Sigmoid colon (tissue), 6 donors: ENCODE measurements at regions not wholly inside any gene's neighbourhood (a gene's known extent, or its start where the extent isn't known, plus 50 kb on each side); places are given as distances from the start of the nearest gene placed in this dataset.

Source experiments
- DNase-seq: peaks from one replicate; pipeline ENCODE4 v3.0.0-alpha.2; 2019
- H3K27ac ChIP-seq, 4 donors: fragments of 200-600 bp; sonication (generic); one replicate each; pipeline ENCODE4 v1.5.1; 2016 to 2019; ENCODE audit warnings: mild to moderate bottlenecking in 1 of 4
- H3K27me3 ChIP-seq, 3 donors: fragments of 200-600 bp; sonication (generic); one replicate each; pipeline ENCODE4 v1.5.1; 2019; ENCODE audit warnings: mild to moderate bottlenecking in 1 of 3
- H3K36me3 ChIP-seq, 4 donors: fragments of 200-600 bp; sonication (generic); one replicate each; pipeline ENCODE4 v1.5.1; 2016 to 2019
- H3K4me1 ChIP-seq, 4 donors: fragments of 200-600 bp; sonication (generic); one replicate each; pipeline ENCODE4 v1.5.1; 2017 to 2019
- H3K4me3 ChIP-seq, 4 donors: fragments of 200-600 bp; sonication (generic); one replicate each; pipeline ENCODE4 v1.5.1; 2017 to 2019; ENCODE audit warnings: mild to moderate bottlenecking in 2 of 4, moderate library complexity in 1 of 4
- H3K9me3 ChIP-seq, 4 donors: fragments of 200-600 bp in 3 of 4; sonication (generic) in 3 of 4; one replicate each; pipeline versions ENCODE4 v1.5.1 to v1.6.1; 2013 to 2019
- EP300 ChIP-seq, 4 donors: sonication (generic); formaldehyde crosslinking; IDR thresholded peaks; one replicate each; pipeline ENCODE4 v1.6.1; 2017; ENCODE audit warnings: antibody characterized with exemption in 4 of 4
- POLR2A ChIP-seq, 2 donors: fragments of 450-650 bp; IDR thresholded peaks; one replicate each; pipeline ENCODE4 v1.6.1; 2016; ENCODE audit warnings: antibody characterized with exemption in 2 of 2, mild to moderate bottlenecking in 2 of 2, moderate library complexity in 2 of 2
- POLR2AphosphoS5 ChIP-seq, 4 donors: sonication (generic); formaldehyde crosslinking; IDR thresholded peaks; one replicate each; pipeline ENCODE4 v1.6.1; 2017; ENCODE audit warnings: antibody characterized with exemption in 4 of 4
- WGBS, 2 donors: extraction: QIAGEN DNeasy Blood & Tissue Kit; methylation state at CpG; one replicate each; pipeline ENCODE4 v1.1.7; 2013; 5-methylcytosine and 5-hydroxymethylcytosine counted together
- intact Hi-C: fragments of 100-400 bp; cut with DNase I; formaldehyde crosslinking; loops from one replicate; pipeline ENCODE4 v1.15.1; 2023
- TF ChIP-seq, protein P1 (sequence below), 4 experiments: fragments of 450-650 bp in 3 of 4; fragments of 200-600 bp in 1 of 4; IDR thresholded peaks; one replicate each; pipeline ENCODE4 v1.5.1; 2016 to 2019; ENCODE audit warnings: antibody characterized with exemption in 4 of 4, mild to moderate bottlenecking in 3 of 4, moderate library complexity in 2 of 4
- donor health status: healthy with polysubstance abuse.
- donor health status: healthy.

DNA sequence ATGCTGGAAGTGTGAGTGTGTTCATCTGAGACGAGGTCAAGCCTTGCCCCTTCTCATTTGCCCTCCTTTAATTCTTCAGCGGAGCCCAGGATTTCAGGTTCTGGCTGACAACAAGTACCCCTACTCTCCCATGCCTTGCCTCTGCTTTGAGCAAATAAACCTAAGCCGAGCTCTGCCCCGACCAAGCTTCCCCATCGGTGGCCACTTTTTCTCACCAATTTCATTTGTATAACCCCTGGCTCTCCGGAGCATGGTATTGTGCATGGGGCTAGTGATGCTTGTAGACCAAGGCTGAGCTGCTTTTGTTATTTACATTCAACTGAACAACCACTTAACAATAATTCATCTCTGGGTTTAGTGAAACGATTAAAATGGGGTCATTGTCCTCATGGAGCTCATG lies 100.2 kb upstream of the RAB3GAP2 start:
- WGBS, 2 donors, result 80 to 87% methylated on average over 7 of the region's 7 CpGs
- H3K9me3 ChIP-seq, result no peaks in the 10 kb centered on the region
- no peak overlapping the region for H3K4me3 ChIP-seq
- H3K27ac ChIP-seq, result no peak overlapping the region
- TF ChIP-seq EP300 (IDR thresholded peaks at IDR 0.05), result no peak
- no peak for TF ChIP-seq POLR2A (IDR thresholded peaks at IDR 0.05)
- TF ChIP-seq POLR2AphosphoS5 (IDR thresholded peaks at IDR 0.05), result no peak
- TF ChIP-seq, protein P1, sequence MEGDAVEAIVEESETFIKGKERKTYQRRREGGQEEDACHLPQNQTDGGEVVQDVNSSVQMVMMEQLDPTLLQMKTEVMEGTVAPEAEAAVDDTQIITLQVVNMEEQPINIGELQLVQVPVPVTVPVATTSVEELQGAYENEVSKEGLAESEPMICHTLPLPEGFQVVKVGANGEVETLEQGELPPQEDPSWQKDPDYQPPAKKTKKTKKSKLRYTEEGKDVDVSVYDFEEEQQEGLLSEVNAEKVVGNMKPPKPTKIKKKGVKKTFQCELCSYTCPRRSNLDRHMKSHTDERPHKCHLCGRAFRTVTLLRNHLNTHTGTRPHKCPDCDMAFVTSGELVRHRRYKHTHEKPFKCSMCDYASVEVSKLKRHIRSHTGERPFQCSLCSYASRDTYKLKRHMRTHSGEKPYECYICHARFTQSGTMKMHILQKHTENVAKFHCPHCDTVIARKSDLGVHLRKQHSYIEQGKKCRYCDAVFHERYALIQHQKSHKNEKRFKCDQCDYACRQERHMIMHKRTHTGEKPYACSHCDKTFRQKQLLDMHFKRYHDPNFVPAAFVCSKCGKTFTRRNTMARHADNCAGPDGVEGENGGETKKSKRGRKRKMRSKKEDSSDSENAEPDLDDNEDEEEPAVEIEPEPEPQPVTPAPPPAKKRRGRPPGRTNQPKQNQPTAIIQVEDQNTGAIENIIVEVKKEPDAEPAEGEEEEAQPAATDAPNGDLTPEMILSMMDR (IDR thresholded peaks at IDR 0.05), result no peak
- no peaks in the 10 kb centered on the region for H3K36me3 ChIP-seq
- no peaks in the 10 kb centered on the region for H3K27me3 ChIP-seq
- no peaks in the 10 kb centered on the region for H3K4me1 ChIP-seq
- DNase-seq, result no peak
- intact Hi-C loops, result no loop called here

DNA sequence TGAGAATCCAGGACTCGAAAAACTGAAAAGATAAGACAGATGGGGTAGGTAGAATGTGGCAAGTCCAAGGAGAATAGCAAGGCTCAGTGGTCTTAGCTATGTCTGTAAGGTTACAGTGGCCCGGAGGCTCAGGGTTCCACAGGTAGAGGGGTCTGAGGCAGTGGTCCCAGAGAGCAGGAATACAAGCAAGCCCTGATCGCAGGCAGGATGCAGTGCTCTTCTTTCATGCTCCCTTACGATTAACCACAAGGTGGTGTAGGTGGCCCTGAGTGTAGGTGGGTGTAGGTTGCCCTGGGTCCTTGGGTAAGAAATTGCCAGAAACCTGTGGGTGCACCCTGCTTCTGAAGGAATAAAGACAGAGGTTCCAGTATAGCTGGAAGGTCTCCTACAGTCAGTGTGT lies 99.1 kb upstream of the RAB3GAP2 start:
- WGBS, 2 donors, result 77 to 82% methylated on average over 4 of the region's 4 CpGs
- no peak overlapping the region for H3K4me3 ChIP-seq
- DNase-seq, result no peak
- no peaks in the 10 kb centered on the region for H3K36me3 ChIP-seq
- H3K27me3 ChIP-seq, result no peaks in the 10 kb centered on the region
- TF ChIP-seq POLR2AphosphoS5 (IDR thresholded peaks at IDR 0.05), result no peak
- intact Hi-C loops, result no loop called here
- peaks cover 0 to 2% (median 0%) of the 10 kb centered on the region in 4 donors for H3K9me3 ChIP-seq
- no peak overlapping the region for H3K27ac ChIP-seq
- no peaks in the 10 kb centered on the region for H3K4me1 ChIP-seq

DNA sequence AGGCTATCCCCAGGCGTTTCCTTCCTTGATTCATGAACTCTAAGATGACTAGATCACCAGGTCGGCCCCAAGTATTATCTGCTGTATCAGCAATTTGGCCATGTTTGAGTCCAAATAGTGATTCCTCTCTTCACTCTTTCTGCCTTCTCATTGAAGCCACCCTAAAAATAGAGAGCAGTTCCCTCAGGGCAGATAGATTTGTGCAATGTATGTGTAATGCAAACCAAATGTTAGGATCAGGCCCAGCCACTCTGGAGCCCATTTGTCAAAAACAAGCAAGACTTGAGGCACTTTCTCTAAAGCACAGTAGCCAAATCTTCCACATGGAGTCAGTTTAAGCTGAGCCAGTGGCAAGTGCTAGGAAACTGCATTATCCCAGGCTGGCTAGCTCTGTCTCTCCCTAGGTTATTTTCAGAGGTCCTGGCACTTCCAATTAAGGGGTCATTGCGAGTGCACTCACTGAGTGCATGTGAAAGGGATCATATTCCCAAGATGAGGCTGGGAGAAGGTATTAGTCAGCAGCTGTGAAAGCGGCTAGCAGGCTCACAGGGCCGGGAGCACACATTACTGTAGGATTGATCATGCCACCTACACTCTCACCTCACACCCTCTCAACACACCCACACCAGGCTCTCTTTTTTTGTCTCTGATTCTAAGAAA lies 97.9 kb upstream of the RAB3GAP2 start:
- no peak overlapping the region for H3K4me3 ChIP-seq
- no peaks in the 10 kb centered on the region for H3K4me1 ChIP-seq
- H3K27ac ChIP-seq, result no peak overlapping the region
- intact Hi-C loops, result no loop called here
- WGBS, 2 donors, result 63 to 81% methylated on average over 5 of the region's 5 CpGs
- no peaks in the 10 kb centered on the region for H3K27me3 ChIP-seq
- H3K9me3 ChIP-seq, result peaks cover 0 to 2% (median 0%) of the 10 kb centered on the region in 4 donors
- no peak for DNase-seq
- no peaks in the 10 kb centered on the region for H3K36me3 ChIP-seq
- TF ChIP-seq, protein P1 (IDR thresholded peaks at IDR 0.05), result no peak
- TF ChIP-seq EP300 (IDR thresholded peaks at IDR 0.05) (no peak), POLR2A (IDR thresholded peaks at IDR 0.05) (no peak), POLR2AphosphoS5 (IDR thresholded peaks at IDR 0.05) (no peak)

DNA sequence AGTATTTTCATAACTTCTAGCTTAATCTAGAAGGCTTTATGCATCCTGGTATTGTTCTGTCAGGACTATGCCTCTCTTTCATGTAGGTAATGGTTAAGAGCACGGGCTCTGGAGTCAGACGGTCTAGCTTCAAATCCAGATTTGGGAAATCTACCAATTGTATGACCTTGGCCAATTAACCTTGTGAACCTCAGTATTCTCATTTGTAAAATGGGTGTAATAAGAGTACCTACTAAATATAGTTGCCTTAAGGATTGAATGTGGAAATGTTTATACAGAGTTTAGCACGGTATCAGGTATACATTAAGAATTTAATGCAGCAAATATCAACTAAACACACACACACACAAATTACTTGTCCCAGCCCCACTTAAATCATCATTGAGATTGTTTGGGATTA lies 97.3 kb upstream of the RAB3GAP2 start:
- Histone ChIP-seq H3K36me3 (no peaks in the 10 kb centered on the region), H3K4me3 (no peak overlapping the region), H3K4me1 (no peaks in the 10 kb centered on the region), H3K27me3 (no peaks in the 10 kb centered on the region), H3K27ac (no peak overlapping the region), H3K9me3 (peaks cover 0 to 2% (median 0%) of the 10 kb centered on the region in 4 donors)
- TF ChIP-seq, protein P1 (IDR thresholded peaks at IDR 0.05), result no peak
- TF ChIP-seq EP300 (IDR thresholded peaks at IDR 0.05), result no peak
- no peak for TF ChIP-seq POLR2AphosphoS5 (IDR thresholded peaks at IDR 0.05)
- no peak for TF ChIP-seq POLR2A (IDR thresholded peaks at IDR 0.05)
- intact Hi-C loops, result no loop called here
- DNase-seq, result no peak
- WGBS, 2 donors, result 59 to 60% methylated on average over 3 of the region's 3 CpGs

DNA sequence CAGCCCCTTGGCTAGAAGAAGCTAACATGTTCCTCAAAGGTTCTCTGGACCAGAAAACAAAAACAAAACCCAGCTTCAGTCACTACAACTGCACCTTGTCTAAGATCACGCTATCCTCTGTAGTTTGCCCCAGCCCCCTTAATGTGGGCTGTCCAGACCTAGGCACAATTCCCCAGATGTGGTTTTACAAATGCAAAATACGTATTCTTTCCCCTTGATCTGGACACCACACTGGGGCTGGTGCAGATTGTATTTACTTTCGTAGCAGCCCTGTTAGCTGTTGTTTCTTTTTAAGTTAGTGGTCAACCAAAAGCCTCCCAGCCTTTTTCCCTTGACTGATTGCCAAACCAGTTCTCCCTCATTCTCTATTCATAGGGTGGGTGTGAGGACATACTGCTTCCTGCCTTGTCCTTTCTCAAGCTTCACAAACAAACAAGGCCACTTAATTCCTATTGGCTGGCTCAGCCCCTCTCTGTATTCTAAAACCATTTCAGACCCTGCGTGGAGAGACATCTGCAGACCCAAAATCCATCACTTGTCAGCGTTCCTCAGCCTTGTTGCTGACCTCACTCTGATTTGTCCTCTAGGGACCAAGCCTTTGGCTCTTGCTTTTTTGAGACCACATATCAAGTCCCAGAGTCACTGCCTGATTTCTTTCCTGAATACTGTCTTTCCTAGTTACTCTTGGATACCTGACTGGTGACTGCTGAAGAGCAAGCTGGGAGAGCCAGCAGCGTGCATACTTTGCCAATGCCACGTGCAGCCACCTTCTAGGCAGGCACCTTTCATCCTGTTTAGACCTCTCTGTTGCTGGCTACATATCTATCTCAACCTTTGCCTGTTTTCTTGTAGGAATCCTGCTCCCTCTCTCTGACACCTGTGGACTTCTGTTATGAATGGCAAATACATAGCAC lies 96.4 kb upstream of the RAB3GAP2 start:
- no peak for DNase-seq
- TF ChIP-seq EP300 (IDR thresholded peaks at IDR 0.05), result no peak
- TF ChIP-seq, protein P1 (IDR thresholded peaks at IDR 0.05), result no peak
- Histone ChIP-seq H3K36me3 (no peaks in the 10 kb centered on the region), H3K9me3 (peaks cover 0 to 2% (median 0%) of the 10 kb centered on the region in 4 donors), H3K4me3 (no peak overlapping the region), H3K27me3 (no peaks in the 10 kb centered on the region), H3K4me1 (no peaks in the 10 kb centered on the region), H3K27ac (no peak overlapping the region)
- WGBS, 2 donors, result 78 to 85% methylated on average over 7 of the region's 7 CpGs
- intact Hi-C loops, result no loop called here
